ENCODE measurements at regions not wholly inside any gene's neighbourhood (a gene's known extent, or its start where the extent isn't known, plus 50 kb on each side); places are given as distances from the start of the nearest gene placed in this dataset.

GRCh38 chr6:141969201-141969600 lies 163.5 kb upstream of the GJE1 start:
- H3F3A ChIP-seq (ENCODE audit: insufficient read depth, low read length), result no peaks in the 10 kb centered on the region
- no peak overlapping the region for H3K4me2 ChIP-seq (ENCODE audit: low read depth, low read length)
- H3K27ac ChIP-seq (ENCODE audit: low read length), result no peak overlapping the region
- no peaks in the 10 kb centered on the region for H3K9me3 ChIP-seq (replicated peaks; ENCODE audit: insufficient read depth, low read length)
- no peaks in the 10 kb centered on the region for H3K27me3 ChIP-seq (replicated peaks; ENCODE audit: insufficient read depth, low read length)
- H3K9ac ChIP-seq (ENCODE audit: low read length), result no peak overlapping the region
- H3K4me3 ChIP-seq (ENCODE audit: low read length), result no peak overlapping the region
- H3K4me1 ChIP-seq (ENCODE audit: low read length), result no peaks in the 10 kb centered on the region
- H3K79me2 ChIP-seq (ENCODE audit: low read length), result no peaks in the 10 kb centered on the region
- no peaks in the 10 kb centered on the region for H4K20me1 ChIP-seq (ENCODE audit: insufficient read depth, low read length)
- H3K36me3 ChIP-seq (replicated peaks; ENCODE audit: insufficient read depth, low read length), result no peaks in the 10 kb centered on the region
- DNase-seq, result no peak
- H2AFZ ChIP-seq (ENCODE audit: low read length), result no peak overlapping the region
- TF ChIP-seq EZH2phosphoT487 (IDR thresholded peaks at IDR 0.05; ENCODE audit: low read length), result no peak
- no peak for TF ChIP-seq EZH2 (optimal IDR thresholded peaks at IDR 0.05; ENCODE audit: low read depth, low read length)
- TF ChIP-seq, protein P1, sequence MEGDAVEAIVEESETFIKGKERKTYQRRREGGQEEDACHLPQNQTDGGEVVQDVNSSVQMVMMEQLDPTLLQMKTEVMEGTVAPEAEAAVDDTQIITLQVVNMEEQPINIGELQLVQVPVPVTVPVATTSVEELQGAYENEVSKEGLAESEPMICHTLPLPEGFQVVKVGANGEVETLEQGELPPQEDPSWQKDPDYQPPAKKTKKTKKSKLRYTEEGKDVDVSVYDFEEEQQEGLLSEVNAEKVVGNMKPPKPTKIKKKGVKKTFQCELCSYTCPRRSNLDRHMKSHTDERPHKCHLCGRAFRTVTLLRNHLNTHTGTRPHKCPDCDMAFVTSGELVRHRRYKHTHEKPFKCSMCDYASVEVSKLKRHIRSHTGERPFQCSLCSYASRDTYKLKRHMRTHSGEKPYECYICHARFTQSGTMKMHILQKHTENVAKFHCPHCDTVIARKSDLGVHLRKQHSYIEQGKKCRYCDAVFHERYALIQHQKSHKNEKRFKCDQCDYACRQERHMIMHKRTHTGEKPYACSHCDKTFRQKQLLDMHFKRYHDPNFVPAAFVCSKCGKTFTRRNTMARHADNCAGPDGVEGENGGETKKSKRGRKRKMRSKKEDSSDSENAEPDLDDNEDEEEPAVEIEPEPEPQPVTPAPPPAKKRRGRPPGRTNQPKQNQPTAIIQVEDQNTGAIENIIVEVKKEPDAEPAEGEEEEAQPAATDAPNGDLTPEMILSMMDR (IDR thresholded peaks at IDR 0.05; ENCODE audit: low read length), result no peak
- no peaks in the 10 kb centered on the region for H3K9me2 ChIP-seq (replicated peaks; ENCODE audit: insufficient read depth, low read length)

- TF ChIP-seq, protein P1 (IDR thresholded peaks at IDR 0.05; ENCODE audit: low read length), result no peak
- TF ChIP-seq EZH2phosphoT487 (IDR thresholded peaks at IDR 0.05; ENCODE audit: low read length), result no peak
- TF ChIP-seq EZH2 (optimal IDR thresholded peaks at IDR 0.05; ENCODE audit: low read depth, low read length), result no peak
- Histone ChIP-seq H3K79me2 (ENCODE audit: low read length) (no peaks in the 10 kb centered on the region), H3K9ac (ENCODE audit: low read length) (no peak overlapping the region), H3K36me3 (replicated peaks; ENCODE audit: insufficient read depth, low read length) (no peaks in the 10 kb centered on the region), H3F3A (ENCODE audit: insufficient read depth, low read length) (no peaks in the 10 kb centered on the region), H3K9me2 (replicated peaks; ENCODE audit: insufficient read depth, low read length) (no peaks in the 10 kb centered on the region), H3K27ac (ENCODE audit: low read length) (no peak overlapping the region), H3K4me2 (ENCODE audit: low read depth, low read length) (no peak overlapping the region), H3K4me1 (ENCODE audit: low read length) (no peaks in the 10 kb centered on the region), H4K20me1 (ENCODE audit: insufficient read depth, low read length) (no peaks in the 10 kb centered on the region), H3K27me3 (replicated peaks; ENCODE audit: insufficient read depth, low read length) (no peaks in the 10 kb centered on the region), H3K9me3 (replicated peaks; ENCODE audit: insufficient read depth, low read length) (no peaks in the 10 kb centered on the region), H2AFZ (ENCODE audit: low read length) (no peak overlapping the region), H3K4me3 (ENCODE audit: low read length) (no peak overlapping the region)
- no peak for DNase-seq
Observed at GRCh38 chr6:141968632-141969031, 164.1 kb upstream of the GJE1 start.

DNA sequence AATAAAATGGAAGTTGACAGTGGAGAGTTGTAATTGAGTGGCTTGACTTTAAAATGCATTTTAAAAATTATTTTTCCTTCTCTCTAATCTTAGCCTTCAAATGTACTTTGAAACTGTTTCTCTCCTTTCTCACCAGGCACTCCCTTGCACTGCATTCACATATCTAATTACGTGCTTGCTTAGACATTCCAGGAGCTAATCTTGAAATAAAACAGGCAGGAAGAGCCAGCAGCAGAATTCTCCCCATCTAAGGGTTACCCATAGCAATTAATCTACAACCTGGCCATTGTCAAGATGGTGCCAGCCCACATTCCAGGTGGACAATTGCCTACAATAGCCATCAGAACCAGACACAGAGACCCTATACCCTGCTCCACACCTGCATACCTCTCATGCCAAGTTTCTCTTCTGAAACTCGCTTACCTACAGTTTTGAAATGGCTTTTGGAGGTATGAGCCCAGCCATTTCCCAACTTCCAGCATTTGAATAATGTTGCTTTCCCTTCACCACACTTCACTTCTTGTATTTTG lies 167.6 kb upstream of the GJE1 start:
- no peak overlapping the region for H3K4me3 ChIP-seq (ENCODE audit: low read length)
- no peaks in the 10 kb centered on the region for H3F3A ChIP-seq (ENCODE audit: insufficient read depth, low read length)
- no peak overlapping the region for H3K4me2 ChIP-seq (ENCODE audit: low read depth, low read length)
- H3K4me1 ChIP-seq (ENCODE audit: low read length), result no peaks in the 10 kb centered on the region
- H3K79me2 ChIP-seq (ENCODE audit: low read length), result no peaks in the 10 kb centered on the region
- H2AFZ ChIP-seq (ENCODE audit: low read length), result no peak overlapping the region
- H4K20me1 ChIP-seq (ENCODE audit: insufficient read depth, low read length), result no peaks in the 10 kb centered on the region
- TF ChIP-seq, protein P1 (IDR thresholded peaks at IDR 0.05; ENCODE audit: low read length), result no peak
- no peak for TF ChIP-seq EZH2 (optimal IDR thresholded peaks at IDR 0.05; ENCODE audit: low read depth, low read length)
- TF ChIP-seq EZH2phosphoT487 (IDR thresholded peaks at IDR 0.05; ENCODE audit: low read length), result no peak
- no peak for DNase-seq
- no peaks in the 10 kb centered on the region for H3K36me3 ChIP-seq (replicated peaks; ENCODE audit: insufficient read depth, low read length)
- no peaks in the 10 kb centered on the region for H3K9me3 ChIP-seq (replicated peaks; ENCODE audit: insufficient read depth, low read length)
- no peak overlapping the region for H3K9ac ChIP-seq (ENCODE audit: low read length)
- no peaks in the 10 kb centered on the region for H3K9me2 ChIP-seq (replicated peaks; ENCODE audit: insufficient read depth, low read length)
- H3K27ac ChIP-seq (ENCODE audit: low read length), result no peak overlapping the region
- H3K27me3 ChIP-seq (replicated peaks; ENCODE audit: insufficient read depth, low read length), result no peaks in the 10 kb centered on the region
